ENCODE measurements at regions not wholly inside any gene's neighbourhood (a gene's known extent, or its start where the extent isn't known, plus 50 kb on each side); places are given as distances from the start of the nearest gene placed in this dataset.
"Not testable (repeated sequence)": the region's sequence is repeated elsewhere in the genome, so short reads cannot be mapped to it uniquely, and the experiment has no call there.

DNA sequence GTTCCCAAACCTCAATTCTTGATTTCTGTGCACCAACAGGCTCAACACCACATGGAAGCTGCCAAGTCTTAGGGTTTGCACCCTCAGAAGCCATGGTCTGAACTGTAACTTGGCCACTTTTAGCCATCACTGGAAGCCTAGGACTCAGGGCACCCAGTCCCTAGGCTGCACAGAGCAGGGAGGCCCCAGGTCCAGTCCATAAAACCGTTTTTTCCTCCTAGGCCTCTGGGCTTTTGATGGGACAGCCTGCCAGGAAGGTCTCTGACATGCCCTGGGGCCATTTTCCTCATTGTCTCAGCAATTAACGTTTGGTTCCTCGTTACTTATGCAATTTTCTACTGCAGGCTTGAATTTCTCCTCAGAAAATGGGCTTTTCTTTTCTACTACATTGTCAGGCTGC lies 1259.6 kb downstream of the RAPGEF2 start:
- no peaks in the 10 kb centered on the region for H3K27me3 ChIP-seq (ENCODE audit: insufficient read depth in 3 of 3, low read length in 2 of 3)
- intact Hi-C loops (cut with DNase I), result no loop called here

DNA sequence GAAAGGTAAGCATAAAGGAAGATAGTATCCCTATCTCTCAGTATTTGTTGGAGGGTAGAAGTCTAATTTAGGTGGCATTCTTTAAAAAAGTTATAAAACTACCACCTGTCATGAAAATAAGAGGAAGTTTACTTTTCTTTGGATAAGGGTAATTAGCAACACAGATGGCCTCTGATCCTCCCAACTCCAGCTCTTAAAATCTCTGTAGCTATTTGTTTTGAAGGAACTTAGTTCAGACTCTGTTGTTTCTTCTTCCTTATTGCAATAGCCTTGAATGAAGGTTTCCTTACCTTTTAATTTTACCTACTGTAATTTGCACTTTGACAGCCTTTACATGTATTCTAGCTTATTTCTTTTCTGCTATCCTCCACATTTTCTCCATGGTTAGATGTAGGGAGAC lies 1261.3 kb downstream of the RAPGEF2 start:
- no peaks in the 10 kb centered on the region for H3K4me1 ChIP-seq
- TF ChIP-seq, protein P1, sequence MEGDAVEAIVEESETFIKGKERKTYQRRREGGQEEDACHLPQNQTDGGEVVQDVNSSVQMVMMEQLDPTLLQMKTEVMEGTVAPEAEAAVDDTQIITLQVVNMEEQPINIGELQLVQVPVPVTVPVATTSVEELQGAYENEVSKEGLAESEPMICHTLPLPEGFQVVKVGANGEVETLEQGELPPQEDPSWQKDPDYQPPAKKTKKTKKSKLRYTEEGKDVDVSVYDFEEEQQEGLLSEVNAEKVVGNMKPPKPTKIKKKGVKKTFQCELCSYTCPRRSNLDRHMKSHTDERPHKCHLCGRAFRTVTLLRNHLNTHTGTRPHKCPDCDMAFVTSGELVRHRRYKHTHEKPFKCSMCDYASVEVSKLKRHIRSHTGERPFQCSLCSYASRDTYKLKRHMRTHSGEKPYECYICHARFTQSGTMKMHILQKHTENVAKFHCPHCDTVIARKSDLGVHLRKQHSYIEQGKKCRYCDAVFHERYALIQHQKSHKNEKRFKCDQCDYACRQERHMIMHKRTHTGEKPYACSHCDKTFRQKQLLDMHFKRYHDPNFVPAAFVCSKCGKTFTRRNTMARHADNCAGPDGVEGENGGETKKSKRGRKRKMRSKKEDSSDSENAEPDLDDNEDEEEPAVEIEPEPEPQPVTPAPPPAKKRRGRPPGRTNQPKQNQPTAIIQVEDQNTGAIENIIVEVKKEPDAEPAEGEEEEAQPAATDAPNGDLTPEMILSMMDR (IDR thresholded peaks at IDR 0.05), result no peak
- no peaks in the 10 kb centered on the region for H3K9me3 ChIP-seq
- H3K4me3 ChIP-seq, result no peak overlapping the region
- no peaks in the 10 kb centered on the region for H3K36me3 ChIP-seq (ENCODE audit: insufficient read depth in 1 of 2, low read depth in 1 of 2)
- no peaks in the 10 kb centered on the region for H3K27me3 ChIP-seq (ENCODE audit: insufficient read depth in 3 of 3, low read length in 2 of 3)
- no peak for ATAC-seq
- intact Hi-C loops (cut with DNase I), result no loop called here
- no peak for DNase-seq
- H3K27ac ChIP-seq, result no peak overlapping the region

More for the DNA sequence above, 1259.6 kb downstream of the RAPGEF2 start:
- H3K4me1 ChIP-seq, result no peaks in the 10 kb centered on the region
- TF ChIP-seq, protein P1 (IDR thresholded peaks at IDR 0.05), result no peak
- WGBS, 3 donors, result 69 to 74% (median 70%) methylated on average over 3 of the region's 3 CpGs
- H3K9me3 ChIP-seq, result no peaks in the 10 kb centered on the region
- DNase-seq (no peak), ATAC-seq (no peak)
- H3K27ac ChIP-seq, result no peak overlapping the region
- H3K4me3 ChIP-seq, result no peak overlapping the region
- no peaks in the 10 kb centered on the region for H3K36me3 ChIP-seq (ENCODE audit: insufficient read depth in 1 of 2, low read depth in 1 of 2)

DNA sequence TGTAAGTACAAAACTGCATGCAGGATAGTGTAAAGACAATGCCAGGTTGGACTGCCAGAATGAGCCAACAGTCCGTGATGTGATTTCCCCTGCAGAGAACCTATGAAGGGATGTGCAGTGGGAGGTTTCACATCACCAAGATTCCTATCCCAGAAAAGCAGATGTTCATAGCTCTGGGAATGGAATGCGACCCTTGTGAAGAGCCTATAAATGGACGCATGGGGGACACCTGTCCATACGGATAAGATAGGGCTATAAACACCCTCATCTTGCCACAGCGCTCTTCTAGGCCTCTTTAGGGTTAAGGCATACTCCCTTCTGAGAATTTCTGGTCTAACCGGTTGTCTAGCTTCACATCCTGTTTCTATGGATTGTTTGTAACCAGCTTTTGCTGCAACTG lies 1261.8 kb downstream of the RAPGEF2 start:
- intact Hi-C loops (cut with DNase I); DNase-seq; H3K27ac ChIP-seq; H3K36me3 ChIP-seq (ENCODE audit: insufficient read depth in 1 of 2, low read depth in 1 of 2); H3K4me1 ChIP-seq; H3K9me3 ChIP-seq; H3K27me3 ChIP-seq (ENCODE audit: insufficient read depth in 3 of 3, low read length in 2 of 3); ATAC-seq; H3K4me3 ChIP-seq: not testable (repeated sequence)
- 32 to 51% (median 38%) methylated on average over 5 to 6 of the region's 6 CpGs for WGBS, 3 donors

DNA sequence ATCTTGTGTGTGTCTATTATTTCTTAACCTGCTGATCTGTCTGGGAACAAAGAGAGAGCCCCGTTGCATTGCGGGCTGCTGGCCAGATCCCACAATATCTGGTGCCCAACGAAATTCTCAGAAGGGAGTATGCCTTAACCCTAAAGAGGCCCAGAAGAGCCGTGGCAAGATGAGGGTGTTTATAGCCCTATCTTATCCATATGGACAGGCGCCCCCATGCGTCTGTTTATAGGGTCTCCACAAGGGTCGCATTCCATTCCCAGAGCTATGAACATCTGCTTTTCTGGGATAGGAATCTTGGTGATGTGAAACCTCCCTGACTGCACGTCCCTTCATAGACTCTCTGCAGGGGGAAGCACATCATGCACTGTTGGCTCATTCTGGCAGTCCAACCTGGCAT lies 1262.5 kb downstream of the RAPGEF2 start:
- DNase-seq; H3K4me1 ChIP-seq; intact Hi-C loops (cut with DNase I); H3K27me3 ChIP-seq (ENCODE audit: insufficient read depth in 3 of 3, low read length in 2 of 3); H3K9me3 ChIP-seq; H3K4me3 ChIP-seq; ATAC-seq; H3K27ac ChIP-seq; H3K36me3 ChIP-seq (ENCODE audit: insufficient read depth in 1 of 2, low read depth in 1 of 2): not testable (repeated sequence)
- WGBS, 3 donors, result 39 to 48% (median 45%) methylated on average over 8 of the region's 8 CpGs

DNA sequence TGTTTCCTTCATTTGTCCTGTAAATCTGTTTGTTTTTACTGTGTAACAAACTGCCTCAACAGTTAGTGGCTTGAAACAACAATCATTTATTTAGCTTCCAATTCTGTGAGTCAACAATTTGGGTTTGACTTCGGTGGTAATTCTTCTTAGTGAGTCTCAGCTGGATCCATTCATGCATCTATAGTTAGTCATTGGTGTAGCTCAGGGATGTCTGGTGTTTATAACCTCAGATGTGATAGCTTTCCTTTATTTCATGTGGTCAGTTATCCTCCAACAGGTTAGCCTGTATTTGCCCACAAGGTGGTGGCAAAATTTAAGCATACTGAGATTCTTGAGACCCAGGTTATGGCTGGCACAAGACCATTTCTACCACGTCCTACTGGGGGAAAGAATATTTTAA lies 1267.2 kb downstream of the RAPGEF2 start:
- ATAC-seq, result no peak
- no peak for DNase-seq
- Histone ChIP-seq H3K9me3 (no peaks in the 10 kb centered on the region), H3K36me3 (ENCODE audit: insufficient read depth in 1 of 2, low read depth in 1 of 2) (no peaks in the 10 kb centered on the region), H3K27ac (no peak overlapping the region), H3K27me3 (ENCODE audit: insufficient read depth in 3 of 3, low read length in 2 of 3) (no peaks in the 10 kb centered on the region), H3K4me3 (no peak overlapping the region), H3K4me1 (no peaks in the 10 kb centered on the region)
- intact Hi-C loops (cut with DNase I), result no loop called here
- TF ChIP-seq, protein P1 (IDR thresholded peaks at IDR 0.05), result no peak
- 63 to 78% (median 68%) methylated on average over 2 of the region's 2 CpGs for WGBS, 3 donors

DNA sequence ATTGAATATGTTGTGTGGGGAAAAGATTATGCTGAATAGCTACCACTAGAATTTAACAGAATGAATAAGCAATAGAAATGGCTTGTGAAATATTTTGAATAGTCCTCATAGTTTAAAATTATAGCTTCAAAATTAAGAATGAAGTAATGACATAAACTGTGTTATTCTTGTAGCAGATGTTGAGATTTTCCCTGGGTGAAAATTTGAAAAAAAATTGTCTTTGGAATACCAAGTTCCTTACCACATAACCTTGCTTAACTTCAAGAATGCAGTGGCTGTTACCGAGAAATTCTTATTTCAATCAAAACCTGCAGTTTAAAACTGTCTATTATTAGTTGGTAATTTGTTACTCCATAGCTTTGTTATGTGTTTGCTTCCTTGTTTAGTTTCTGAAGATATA lies 1268.6 kb downstream of the RAPGEF2 start:
- Histone ChIP-seq H3K36me3 (ENCODE audit: insufficient read depth in 1 of 2, low read depth in 1 of 2) (no peaks in the 10 kb centered on the region), H3K27ac (no peak overlapping the region), H3K4me3 (no peak overlapping the region), H3K4me1 (no peaks in the 10 kb centered on the region), H3K27me3 (ENCODE audit: insufficient read depth in 3 of 3, low read length in 2 of 3) (no peaks in the 10 kb centered on the region), H3K9me3 (no peaks in the 10 kb centered on the region)
- no peak for DNase-seq
- TF ChIP-seq, protein P1 (IDR thresholded peaks at IDR 0.05), result no peak
- WGBS, 3 donors, result 45 to 61% (median 61%) methylated on average over 1 of the region's 1 CpG
- intact Hi-C loops (cut with DNase I), result no loop called here
- no peak for ATAC-seq
